DOHH2 (cell line): ENCODE measurements at regions not wholly inside any gene's neighbourhood (a gene's known extent, or its start where the extent isn't known, plus 50 kb on each side); places are given as distances from the start of the nearest gene placed in this dataset.

Experiments used
- EZH2phosphoT487 ChIP-seq: fragments of 200-600 bp; sonication (generic); IDR thresholded peaks from 2 replicates; pipeline ENCODE4 v1.6.1; 2017; ENCODE audit warnings: borderline replicate concordance, mild to moderate bottlenecking, antibody characterized with exemption, low read length, moderate library complexity, mixed read lengths
- TF ChIP-seq, protein P1 (sequence below): fragments of 200-600 bp; sonication (generic); IDR thresholded peaks from one replicate; pipeline ENCODE4 v1.5.1; 2014; ENCODE audit warnings: antibody characterized with exemption, mild to moderate bottlenecking, low read depth, low read length; ENCODE audit not compliant: poor library complexity, severe bottlenecking

DNA sequence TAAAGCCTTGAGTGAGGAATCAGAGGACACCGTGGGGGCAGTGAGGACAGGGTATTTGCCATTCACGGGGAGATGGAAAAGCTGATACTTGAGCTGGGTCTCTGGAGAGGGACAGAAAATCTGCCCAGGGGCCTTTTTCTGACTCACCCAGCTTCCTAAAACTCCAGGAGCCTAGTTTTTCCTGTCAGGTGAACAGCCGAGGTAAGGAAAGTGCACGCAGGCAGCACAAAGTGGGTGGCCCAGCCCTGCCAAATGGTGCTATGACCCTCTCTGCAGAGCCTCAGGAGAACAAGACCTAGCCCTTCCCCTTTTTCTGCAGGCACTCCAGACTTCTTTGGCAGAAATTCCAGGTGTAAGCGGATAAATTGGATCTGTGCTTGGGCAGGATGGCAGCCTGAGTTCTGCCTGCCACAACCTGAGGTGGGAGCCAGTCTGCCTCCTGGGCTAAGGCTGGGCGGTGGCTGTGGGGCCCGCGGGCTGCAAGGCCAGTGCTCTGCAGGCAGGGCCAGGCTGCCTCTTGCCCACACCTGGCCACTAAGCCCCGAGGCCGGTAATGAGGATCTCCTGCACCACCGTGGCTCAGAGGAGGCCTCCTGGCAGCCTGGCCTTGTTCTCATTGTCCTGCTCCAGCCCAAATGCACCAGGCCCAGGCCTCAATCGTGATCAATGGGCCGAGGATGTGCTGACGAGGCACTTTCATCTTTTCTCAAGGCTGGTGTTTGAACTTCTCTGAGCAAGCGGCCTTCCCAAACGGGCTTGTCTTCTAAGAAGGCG lies 72.9 kb upstream of the LMO1 start:
- TF ChIP-seq EZH2phosphoT487: no peak
- TF ChIP-seq, protein P1, sequence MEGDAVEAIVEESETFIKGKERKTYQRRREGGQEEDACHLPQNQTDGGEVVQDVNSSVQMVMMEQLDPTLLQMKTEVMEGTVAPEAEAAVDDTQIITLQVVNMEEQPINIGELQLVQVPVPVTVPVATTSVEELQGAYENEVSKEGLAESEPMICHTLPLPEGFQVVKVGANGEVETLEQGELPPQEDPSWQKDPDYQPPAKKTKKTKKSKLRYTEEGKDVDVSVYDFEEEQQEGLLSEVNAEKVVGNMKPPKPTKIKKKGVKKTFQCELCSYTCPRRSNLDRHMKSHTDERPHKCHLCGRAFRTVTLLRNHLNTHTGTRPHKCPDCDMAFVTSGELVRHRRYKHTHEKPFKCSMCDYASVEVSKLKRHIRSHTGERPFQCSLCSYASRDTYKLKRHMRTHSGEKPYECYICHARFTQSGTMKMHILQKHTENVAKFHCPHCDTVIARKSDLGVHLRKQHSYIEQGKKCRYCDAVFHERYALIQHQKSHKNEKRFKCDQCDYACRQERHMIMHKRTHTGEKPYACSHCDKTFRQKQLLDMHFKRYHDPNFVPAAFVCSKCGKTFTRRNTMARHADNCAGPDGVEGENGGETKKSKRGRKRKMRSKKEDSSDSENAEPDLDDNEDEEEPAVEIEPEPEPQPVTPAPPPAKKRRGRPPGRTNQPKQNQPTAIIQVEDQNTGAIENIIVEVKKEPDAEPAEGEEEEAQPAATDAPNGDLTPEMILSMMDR: no peak
